ENCODE measurements at regions not wholly inside any gene's neighbourhood (a gene's known extent, or its start where the extent isn't known, plus 50 kb on each side); places are given as distances from the start of the nearest gene placed in this dataset.

DNA sequence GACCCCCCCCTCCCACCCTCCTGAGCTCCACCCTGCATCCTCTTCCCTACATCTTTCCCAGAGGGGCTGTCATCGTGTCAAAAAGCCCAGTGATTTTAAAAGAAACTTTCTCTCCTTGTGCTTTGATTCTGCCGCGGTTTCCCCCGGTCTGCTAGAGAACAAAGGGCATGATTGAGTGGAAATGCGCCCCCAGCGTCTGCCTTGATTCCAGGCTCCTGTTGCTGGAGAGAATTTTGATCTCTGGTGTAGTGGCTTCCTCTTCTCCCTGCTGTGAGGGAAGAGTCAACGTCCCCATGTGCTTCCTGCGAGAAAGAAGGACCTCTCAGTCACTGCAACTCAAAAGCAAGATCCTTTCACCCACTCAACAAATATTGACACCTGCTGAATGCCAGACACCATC is 61.9 kb upstream of the RAPGEF1 start:
- Histone ChIP-seq H3K27me3 (replicated peaks; ENCODE audit: control insufficient read depth, insufficient read depth, low read length) (no peaks in the 10 kb centered on the region; the same call in none of the 2 replicates), H3K36me3 (ENCODE audit: control insufficient read depth, insufficient read depth, low read length) (no peaks in the 10 kb centered on the region), H3K9me3 (no peaks in the 10 kb centered on the region), H3K4me3 (ENCODE audit: low read depth, low read length) (no peak overlapping the region), H3K4me1 (no peaks in the 10 kb centered on the region)
- Mint-ChIP-seq H3K4me1 (ENCODE audit: low read depth, unreplicated experiment) (no peaks in the 10 kb centered on the region), H3K36me3 (ENCODE audit: insufficient read depth, unreplicated experiment) (no peaks in the 10 kb centered on the region), H3K27me3 (ENCODE audit: insufficient read depth, unreplicated experiment) (peaks cover 12% of the 10 kb centered on the region), H3K27ac (ENCODE audit: unreplicated experiment) (no peak overlapping the region), H3K4me3 (ENCODE audit: unreplicated experiment) (no peak overlapping the region), H3K9me3 (ENCODE audit: unreplicated experiment) (no peaks in the 10 kb centered on the region)
- intact Hi-C loops (cut with micrococcal nuclease; ENCODE audit: unreplicated experiment): no loop called here
- ChIA-PET POLR2A (no interaction called here), CTCF (no interaction called here)
- no peak for DNase-seq
- TF ChIP-seq, protein P1, sequence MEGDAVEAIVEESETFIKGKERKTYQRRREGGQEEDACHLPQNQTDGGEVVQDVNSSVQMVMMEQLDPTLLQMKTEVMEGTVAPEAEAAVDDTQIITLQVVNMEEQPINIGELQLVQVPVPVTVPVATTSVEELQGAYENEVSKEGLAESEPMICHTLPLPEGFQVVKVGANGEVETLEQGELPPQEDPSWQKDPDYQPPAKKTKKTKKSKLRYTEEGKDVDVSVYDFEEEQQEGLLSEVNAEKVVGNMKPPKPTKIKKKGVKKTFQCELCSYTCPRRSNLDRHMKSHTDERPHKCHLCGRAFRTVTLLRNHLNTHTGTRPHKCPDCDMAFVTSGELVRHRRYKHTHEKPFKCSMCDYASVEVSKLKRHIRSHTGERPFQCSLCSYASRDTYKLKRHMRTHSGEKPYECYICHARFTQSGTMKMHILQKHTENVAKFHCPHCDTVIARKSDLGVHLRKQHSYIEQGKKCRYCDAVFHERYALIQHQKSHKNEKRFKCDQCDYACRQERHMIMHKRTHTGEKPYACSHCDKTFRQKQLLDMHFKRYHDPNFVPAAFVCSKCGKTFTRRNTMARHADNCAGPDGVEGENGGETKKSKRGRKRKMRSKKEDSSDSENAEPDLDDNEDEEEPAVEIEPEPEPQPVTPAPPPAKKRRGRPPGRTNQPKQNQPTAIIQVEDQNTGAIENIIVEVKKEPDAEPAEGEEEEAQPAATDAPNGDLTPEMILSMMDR (IDR thresholded peaks at IDR 0.05; ENCODE audit: insufficient read depth in 1 of 2, low read depth in 1 of 2, low read length in 1 of 2, severe bottlenecking in 1 of 2, unreplicated experiment in 1 of 2): no peak
- no TSS peak for BruUV-seq (replicated peaks)

DNA sequence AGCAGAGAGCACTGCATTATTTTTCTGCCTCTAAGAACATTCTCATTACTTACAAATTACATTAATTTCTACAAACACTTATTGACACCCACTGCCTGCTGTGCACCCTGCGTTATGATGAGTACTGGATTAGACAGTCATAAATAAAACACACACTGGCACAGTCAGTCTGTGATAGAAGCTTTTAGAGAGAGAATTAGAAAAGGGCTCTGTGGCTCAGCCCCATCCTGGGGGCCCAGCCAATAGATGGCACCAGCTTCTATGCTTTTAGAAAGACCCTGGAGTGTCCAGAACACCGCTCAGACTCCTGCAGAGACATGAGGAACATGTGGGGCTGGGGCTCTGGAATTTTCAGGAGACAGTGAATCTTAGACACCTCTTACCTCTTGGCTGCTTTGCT is 61.0 kb upstream of the RAPGEF1 start:
- H3K27ac Mint-ChIP-seq (ENCODE audit: unreplicated experiment): no peak overlapping the region
- Histone ChIP-seq H3K27me3 (replicated peaks; ENCODE audit: control insufficient read depth, insufficient read depth, low read length) (no peaks in the 10 kb centered on the region; the same call in 1 of the 2 replicates), H3K4me3 (ENCODE audit: low read depth, low read length) (no peak overlapping the region), H3K9me3 (no peaks in the 10 kb centered on the region), H3K4me1 (no peaks in the 10 kb centered on the region), H3K36me3 (ENCODE audit: control insufficient read depth, insufficient read depth, low read length) (no peaks in the 10 kb centered on the region)
- no peaks in the 10 kb centered on the region for H3K4me1 Mint-ChIP-seq (ENCODE audit: low read depth, unreplicated experiment)
- no peak for DNase-seq
- H3K9me3 Mint-ChIP-seq (ENCODE audit: unreplicated experiment): no peaks in the 10 kb centered on the region
- intact Hi-C loops (cut with micrococcal nuclease; ENCODE audit: unreplicated experiment): no loop called here
- TF ChIP-seq, protein P1 (IDR thresholded peaks at IDR 0.05; ENCODE audit: insufficient read depth in 1 of 2, low read depth in 1 of 2, low read length in 1 of 2, severe bottlenecking in 1 of 2, unreplicated experiment in 1 of 2): no peak
- BruUV-seq (replicated peaks): no TSS peak
- CTCF ChIA-PET: no interaction called here
- H3K4me3 Mint-ChIP-seq (ENCODE audit: unreplicated experiment): no peak overlapping the region
- no peaks in the 10 kb centered on the region for H3K36me3 Mint-ChIP-seq (ENCODE audit: insufficient read depth, unreplicated experiment)
- POLR2A ChIA-PET: no interaction called here
- H3K27me3 Mint-ChIP-seq (ENCODE audit: insufficient read depth, unreplicated experiment): peaks cover 6% of the 10 kb centered on the region

DNA sequence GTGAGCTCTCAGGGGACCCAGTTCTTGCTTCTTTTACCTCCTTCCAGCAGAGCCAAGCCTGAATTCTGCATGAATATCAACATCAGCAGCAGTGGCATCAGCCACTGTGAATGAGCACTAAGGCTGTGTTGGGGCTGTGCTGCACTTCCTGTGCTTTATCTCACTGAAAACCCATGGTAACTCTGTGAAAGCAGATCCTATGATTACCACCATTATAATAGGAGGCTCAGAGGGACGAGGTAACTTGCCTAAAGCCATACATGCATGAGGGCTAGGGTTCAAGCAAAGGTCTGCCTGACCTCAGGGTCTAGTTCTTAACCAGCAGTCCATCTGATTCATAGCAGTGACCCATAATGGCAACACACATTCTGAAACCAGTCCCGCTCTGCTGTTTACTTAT is 60.5 kb upstream of the RAPGEF1 start:
- DNase-seq: no peak
- no peak overlapping the region for H3K4me3 ChIP-seq (ENCODE audit: low read depth, low read length)
- BruUV-seq (replicated peaks): no TSS peak
- Mint-ChIP-seq H3K4me3 (ENCODE audit: unreplicated experiment) (no peak overlapping the region), H3K27ac (ENCODE audit: unreplicated experiment) (no peak overlapping the region), H3K4me1 (ENCODE audit: low read depth, unreplicated experiment) (no peaks in the 10 kb centered on the region), H3K36me3 (ENCODE audit: insufficient read depth, unreplicated experiment) (no peaks in the 10 kb centered on the region), H3K27me3 (ENCODE audit: insufficient read depth, unreplicated experiment) (peaks cover 10% of the 10 kb centered on the region), H3K9me3 (ENCODE audit: unreplicated experiment) (no peaks in the 10 kb centered on the region)
- H3K9me3 ChIP-seq: no peaks in the 10 kb centered on the region; the same call in 1 of the 2 replicates
- no peaks in the 10 kb centered on the region for H3K4me1 ChIP-seq
- no peaks in the 10 kb centered on the region; the same call in 1 of the 2 replicates for H3K27me3 ChIP-seq (replicated peaks; ENCODE audit: control insufficient read depth, insufficient read depth, low read length)
- POLR2A ChIA-PET: no interaction called here
- intact Hi-C loops (cut with micrococcal nuclease; ENCODE audit: unreplicated experiment): no loop called here
- TF ChIP-seq, protein P1 (IDR thresholded peaks at IDR 0.05; ENCODE audit: insufficient read depth in 1 of 2, low read depth in 1 of 2, low read length in 1 of 2, severe bottlenecking in 1 of 2, unreplicated experiment in 1 of 2): no peak
- CTCF ChIA-PET: no interaction called here
- H3K36me3 ChIP-seq (ENCODE audit: control insufficient read depth, insufficient read depth, low read length): no peaks in the 10 kb centered on the region

Data from Caco-2 (cell line).